Right lobe of liver (tissue), 4 donors: ENCODE measurements at regions not wholly inside any gene's neighbourhood (a gene's known extent, or its start where the extent isn't known, plus 50 kb on each side); places are given as distances from the start of the nearest gene placed in this dataset.

Experiments
- CTCF ChIP-seq, 4 donors: fragments of 200-600 bp in 3 of 4; fragments of 450-650 bp in 1 of 4; IDR thresholded peaks; one replicate each; pipeline versions ENCODE4 v1.5.1 to v1.8.0; 2016 to 2022; ENCODE audit warnings: antibody characterized with exemption in 4 of 4, mild to moderate bottlenecking in 2 of 4
- POLR2A ChIP-seq: fragments of 450-650 bp; IDR thresholded peaks from one replicate; pipeline ENCODE4 v1.6.1; 2017; ENCODE audit warnings: antibody characterized with exemption, mild to moderate bottlenecking
- donor health status: DM: no; HTN: no; CAD: no.
- donor health status: DM: no; HTN: no; CAD: no.
- donor health status: DM: no; HTN: yes; CAD: no.

GRCh38 chr2:176834226-176834625 is 378.4 kb upstream of the HNRNPA3 start:
- no peak for TF ChIP-seq CTCF (IDR thresholded peaks at IDR 0.05)
- TF ChIP-seq POLR2A: no peak
